Transverse colon (tissue), 4 donors: ENCODE measurements at regions not wholly inside any gene's neighbourhood (a gene's known extent, or its start where the extent isn't known, plus 50 kb on each side); places are given as distances from the start of the nearest gene placed in this dataset.
A peak's percentile ranks its signal among the peaks of the same experiment; 100 is the strongest.

Experiments used
- DNase-seq: peaks from one replicate; pipeline ENCODE4 v3.0.0-alpha.2; 2019
- H3K27ac ChIP-seq, 4 donors: fragments of 200-600 bp; sonication (generic); 2 replicates each; pipeline ENCODE4 v1.5.1; 2016 to 2018; ENCODE audit warnings: inconsistent platforms in 4 of 4
- H3K27me3 ChIP-seq: fragments of 200-600 bp; sonication (generic); 2 replicates; pipeline ENCODE4 v1.5.1; 2017; ENCODE audit warnings: inconsistent platforms
- H3K36me3 ChIP-seq, 4 donors: fragments of 200-600 bp; sonication (generic); 2 replicates each; pipeline ENCODE4 v1.5.1; 2017 to 2019; ENCODE audit warnings: inconsistent platforms in 4 of 4
- H3K4me1 ChIP-seq, 4 donors: fragments of 200-600 bp; sonication (generic); 2 replicates each; pipeline ENCODE4 v1.5.1; 2017 to 2020; ENCODE audit warnings: inconsistent platforms in 4 of 4
- H3K4me3 ChIP-seq, 4 donors: fragments of 200-600 bp; sonication (generic); 1 replicate in 1 of 4; 2 replicates in 3 of 4; pipeline versions ENCODE4 v1.5.1 to v1.6.1; 2017 to 2019; ENCODE audit warnings: inconsistent platforms in 4 of 4
- H3K9me3 ChIP-seq, 2 donors: fragments of 200-600 bp; sonication (generic); 2 replicates each; pipeline ENCODE4 v1.5.1; 2017 to 2019; ENCODE audit warnings: inconsistent platforms in 2 of 2
- CTCF ChIP-seq, 5 experiments: fragments of 200-600 bp in 3 of 5; fragments of 450-650 bp in 2 of 5; sonication (generic) in 3 of 5; IDR thresholded peaks; 1 replicate in 2 of 5; 2 replicates in 3 of 5; pipeline ENCODE4 v1.5.1; 2016 to 2017; ENCODE audit warnings: antibody characterized with exemption in 5 of 5, inconsistent platforms in 3 of 5, mild to moderate bottlenecking in 2 of 5, moderate library complexity in 1 of 5
- EP300 ChIP-seq: sonication (generic); formaldehyde crosslinking; IDR thresholded peaks from one replicate; pipeline ENCODE4 v1.6.1; 2017; ENCODE audit warnings: antibody characterized with exemption, low read depth
- POLR2A ChIP-seq: fragments of 450-650 bp; IDR thresholded peaks from one replicate; pipeline ENCODE4 v1.6.1; 2016; ENCODE audit warnings: antibody characterized with exemption, mild to moderate bottlenecking, moderate library complexity
- POLR2AphosphoS5 ChIP-seq, 3 donors: sonication (generic); formaldehyde crosslinking; IDR thresholded peaks; one replicate each; pipeline ENCODE4 v1.6.1; 2016; ENCODE audit warnings: antibody characterized with exemption in 3 of 3
- WGBS, 2 donors: methylation state at CpG; one replicate each; pipeline ENCODE4 v1.1.5; 2018; ENCODE audit warnings: low coverage in 1 of 2; 5-methylcytosine and 5-hydroxymethylcytosine counted together
- in situ Hi-C, 4 donors: fragments of 200-750 bp; cut with MboI; loops; one replicate each; pipeline versions ENCODE4 v1.15.0 to v1.15.1; 2017; ENCODE audit warnings: low sequenced_read_pairs in 3 of 4, low pct_ligation_motif_present in 1 of 4, low pct_unique_long_range_greater_than_20kb in 1 of 4
- intact Hi-C: fragments of 100-400 bp; cut with DNase I; formaldehyde crosslinking; loops from one replicate; pipeline ENCODE4 v1.15.1; 2023; ENCODE audit warnings: low total_unique reads

GRCh38 chr9:118993965-118994364, 375.3 kb downstream of the BRINP1 start:
- Histone ChIP-seq H3K27me3 (no peaks in the 10 kb centered on the region), H3K36me3 (no peaks in the 10 kb centered on the region), H3K4me1 (no peaks in the 10 kb centered on the region), H3K4me3 (no peak overlapping the region), H3K27ac (no peak overlapping the region), H3K9me3 (no peaks in the 10 kb centered on the region)
- 64 to 88% methylated on average over 4 of the region's 4 CpGs for WGBS, 2 donors
- no peak for DNase-seq
- in situ Hi-C loops (no loop called here), intact Hi-C loops (no loop called here)
- no peak for TF ChIP-seq CTCF (IDR thresholded peaks at IDR 0.05)
- TF ChIP-seq EP300: no peak
- TF ChIP-seq POLR2AphosphoS5 (IDR thresholded peaks at IDR 0.05): no peak
- TF ChIP-seq POLR2A: no peak

GRCh38 chr9:119002491-119002890, 366.7 kb downstream of the BRINP1 start:
- TF ChIP-seq CTCF (IDR thresholded peaks at IDR 0.05) (no peak), POLR2A (no peak), POLR2AphosphoS5 (IDR thresholded peaks at IDR 0.05) (no peak), EP300 (no peak)
- Histone ChIP-seq H3K9me3 (no peaks in the 10 kb centered on the region), H3K27me3 (no peaks in the 10 kb centered on the region), H3K36me3 (no peaks in the 10 kb centered on the region), H3K4me1 (peaks cover 0 to 9% (median 1%) of the 10 kb centered on the region in 4 donors), H3K4me3 (no peak overlapping the region), H3K27ac (peak overlapping the region in 2 of 4 donors; percentile 53 to 71)
- 73 to 88% methylated on average over 2 to 5 of the region's 5 CpGs for WGBS, 2 donors
- DNase-seq: no peak
- in situ Hi-C loops (no loop called here), intact Hi-C loops (no loop called here)

GRCh38 chr9:119003201-119003611, 366.0 kb downstream of the BRINP1 start:
- intact Hi-C loops: no loop called here

GRCh38 chr9:119003882-119004617, 365.2 kb downstream of the BRINP1 start:
- Histone ChIP-seq H3K36me3 (no peaks in the 10 kb centered on the region), H3K9me3 (no peaks in the 10 kb centered on the region), H3K4me3 (no peak overlapping the region), H3K4me1 (peaks cover 0 to 9% (median 1%) of the 10 kb centered on the region in 4 donors), H3K27me3 (no peaks in the 10 kb centered on the region), H3K27ac (peak overlapping the region; percentile 45 to 76 (median 62))
- WGBS, 2 donors: 66 to 67% methylated on average over 2 of the region's 2 CpGs
- no peak for TF ChIP-seq POLR2AphosphoS5 (IDR thresholded peaks at IDR 0.05)
- no peak for TF ChIP-seq POLR2A
- TF ChIP-seq EP300: no peak
- no peak for TF ChIP-seq CTCF (IDR thresholded peaks at IDR 0.05)
- DNase-seq: no peak
- intact Hi-C loops: no loop called here
- in situ Hi-C loops: no loop called here

More at GRCh38 chr9:119003201-119003611, 366.0 kb downstream of the BRINP1 start:
- TF ChIP-seq CTCF (IDR thresholded peaks at IDR 0.05): no peak
- TF ChIP-seq POLR2A: no peak
- TF ChIP-seq EP300: no peak
- TF ChIP-seq POLR2AphosphoS5 (IDR thresholded peaks at IDR 0.05): no peak
- H3K9me3 ChIP-seq: no peaks in the 10 kb centered on the region
- H3K27ac ChIP-seq: peak overlapping the region; percentile 45 to 76 (median 62)
- H3K4me3 ChIP-seq: no peak overlapping the region
- DNase-seq: no peak
- in situ Hi-C loops: no loop called here
- no peaks in the 10 kb centered on the region for H3K36me3 ChIP-seq
- H3K4me1 ChIP-seq: peaks cover 0 to 9% (median 1%) of the 10 kb centered on the region in 4 donors
- H3K27me3 ChIP-seq: no peaks in the 10 kb centered on the region
